Activated T-cell treated with anti-CD3 and anti-CD28 coated beads, Interleukin-2, amount 50 U/mL, for 48 hours (primary cell): ENCODE measurements at regions not wholly inside any gene's neighbourhood (a gene's known extent, or its start where the extent isn't known, plus 50 kb on each side); places are given as distances from the start of the nearest gene placed in this dataset.

Source experiments
- DNase-seq, 2 experiments: peaks; one replicate each; pipeline ENCODE4 v3.0.0-alpha.2; 2020

- DNase-seq: no peak
These were observed 267.1 kb downstream of the NSG2 start for GRCh38 chr5:174312641-174313040.

DNA sequence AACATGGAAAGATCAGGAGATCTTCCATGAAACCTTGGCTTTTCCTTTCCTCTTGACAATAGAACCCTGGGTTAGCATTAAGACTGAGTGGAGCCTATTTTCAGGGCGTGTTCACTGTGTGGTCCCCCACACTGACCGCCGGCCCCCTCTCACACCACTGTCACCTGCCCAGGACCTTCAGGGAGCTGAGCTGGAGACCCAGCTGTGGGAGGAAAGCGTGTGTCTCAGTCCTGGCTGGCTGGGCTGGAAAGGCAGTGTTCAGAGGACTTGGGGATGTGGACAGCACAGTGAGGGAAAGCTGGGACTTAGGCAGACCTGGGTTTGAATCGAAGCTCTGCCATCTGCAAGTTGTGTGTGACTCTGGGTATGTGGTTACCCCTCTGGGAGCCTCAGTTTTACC is 268.1 kb downstream of the NSG2 start:
- no peak for DNase-seq

GRCh38 chr5:174314261-174314660 is 268.8 kb downstream of the NSG2 start:
- no peak for DNase-seq

DNA sequence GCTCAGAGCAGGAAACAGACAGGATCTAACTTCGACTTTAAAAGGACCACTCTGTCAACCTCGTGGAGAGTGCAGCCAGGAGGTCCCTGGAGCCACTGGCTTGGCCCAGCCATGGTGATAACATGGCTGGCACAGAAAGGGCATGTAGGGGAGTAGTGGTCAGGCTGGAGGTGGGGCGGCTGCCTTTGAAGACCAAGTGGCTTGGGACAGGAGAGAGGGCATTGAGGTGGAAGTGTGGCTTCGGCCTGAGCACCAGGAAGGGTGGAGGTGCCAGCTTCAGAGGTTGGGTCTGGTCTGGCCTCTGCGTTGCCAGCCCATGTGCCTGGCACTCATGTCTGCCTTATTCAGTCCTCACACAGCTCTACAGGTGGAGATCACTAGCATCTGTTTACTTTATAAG is 270.0 kb downstream of the NSG2 start:
- no peak for DNase-seq

DNA sequence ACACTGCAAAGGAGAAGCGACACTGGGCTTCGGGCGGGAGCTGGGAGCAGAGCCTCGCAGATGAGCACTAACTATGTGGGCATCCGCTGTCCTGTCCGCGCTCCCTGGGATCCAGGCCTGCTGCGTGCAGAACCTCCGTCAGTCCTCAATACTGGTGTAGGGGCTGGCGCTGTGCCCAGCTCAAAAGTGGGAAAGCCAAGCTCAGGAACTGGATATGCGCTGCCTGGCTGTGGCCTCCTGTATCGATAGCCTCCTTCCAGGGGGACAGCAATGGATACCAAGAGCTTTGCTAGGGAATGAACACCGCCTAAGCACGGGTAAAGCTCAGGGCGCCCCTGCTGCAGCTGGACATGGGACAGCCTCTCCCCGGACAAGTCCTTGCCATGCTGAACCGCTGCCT is 270.4 kb downstream of the NSG2 start:
- no peak for DNase-seq

DNA sequence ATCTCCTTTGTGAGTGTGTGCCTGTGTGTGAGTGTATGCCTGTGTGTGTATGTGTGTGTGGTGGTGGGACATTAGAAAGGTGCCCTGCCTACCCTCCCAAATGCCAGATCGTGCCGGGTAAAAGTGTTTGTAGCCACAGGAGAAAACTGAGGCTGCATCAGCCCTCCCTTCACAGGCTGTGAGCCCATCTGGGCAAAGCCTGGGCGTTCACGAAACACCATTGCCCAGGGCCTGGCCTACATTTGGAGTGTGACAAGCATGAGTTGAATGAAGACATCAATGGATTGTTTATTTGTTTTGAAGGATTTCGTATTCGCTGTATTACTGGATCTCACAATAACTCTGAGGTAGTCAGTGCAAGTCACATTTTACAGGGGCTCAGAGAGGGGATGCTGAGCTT is 270.8 kb downstream of the NSG2 start:
- no peak for DNase-seq

DNA sequence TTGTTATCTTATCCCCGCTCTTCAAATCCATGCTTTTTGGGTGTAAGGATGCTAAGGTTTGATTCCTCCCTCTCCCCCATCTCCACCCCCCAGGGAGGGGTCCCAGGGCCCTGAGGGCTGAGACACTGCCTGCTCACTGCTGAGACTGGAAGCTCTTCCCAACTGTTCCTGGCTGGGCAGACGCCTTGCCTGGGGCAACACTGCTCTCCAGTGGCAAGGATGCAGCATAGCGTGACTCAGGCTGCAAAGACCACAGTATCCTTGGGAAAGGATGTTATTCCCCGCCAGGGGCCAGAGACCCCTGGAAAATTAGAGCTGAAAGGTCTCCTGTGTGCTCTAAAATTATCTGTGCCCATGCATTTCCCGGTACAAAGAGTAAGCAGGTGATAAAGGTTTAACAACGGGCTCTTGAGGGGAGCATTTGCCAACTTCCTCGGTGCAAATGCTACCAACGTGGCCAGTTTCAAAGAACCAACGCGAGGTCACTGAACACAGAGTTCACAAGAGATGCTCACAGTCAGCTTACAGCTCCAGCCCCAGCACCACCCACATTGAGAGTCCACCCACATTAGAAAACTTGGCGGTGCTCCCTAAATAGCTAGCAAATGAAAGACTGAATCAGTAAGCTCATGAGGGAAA is 271.9 kb downstream of the NSG2 start:
- no peak for DNase-seq

DNA sequence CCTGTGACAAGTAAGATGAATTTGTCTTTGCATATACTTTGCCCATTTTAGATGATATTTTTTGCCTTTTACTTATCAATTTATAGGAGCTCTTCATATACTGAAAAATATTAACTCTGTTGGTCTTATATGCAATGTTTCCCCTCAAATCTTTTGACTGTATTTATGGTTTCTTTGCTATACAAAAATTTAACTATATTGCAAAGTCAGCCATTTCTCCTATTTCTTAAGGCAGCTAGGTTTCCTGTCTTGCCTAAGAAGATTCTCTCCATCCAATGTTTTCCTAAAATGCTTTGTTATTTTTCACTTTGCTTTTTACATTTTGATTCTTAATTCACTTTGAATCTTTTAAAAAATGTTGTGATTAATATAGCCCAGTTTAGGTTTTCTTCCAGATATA is 273.1 kb downstream of the NSG2 start:
- no peak for DNase-seq

- DNase-seq: no peak
These were observed 274.0 kb downstream of the NSG2 start for GRCh38 chr5:174319551-174319950.

GRCh38 chr5:174320051-174320450 is 274.5 kb downstream of the NSG2 start:
- no peak for DNase-seq

DNA sequence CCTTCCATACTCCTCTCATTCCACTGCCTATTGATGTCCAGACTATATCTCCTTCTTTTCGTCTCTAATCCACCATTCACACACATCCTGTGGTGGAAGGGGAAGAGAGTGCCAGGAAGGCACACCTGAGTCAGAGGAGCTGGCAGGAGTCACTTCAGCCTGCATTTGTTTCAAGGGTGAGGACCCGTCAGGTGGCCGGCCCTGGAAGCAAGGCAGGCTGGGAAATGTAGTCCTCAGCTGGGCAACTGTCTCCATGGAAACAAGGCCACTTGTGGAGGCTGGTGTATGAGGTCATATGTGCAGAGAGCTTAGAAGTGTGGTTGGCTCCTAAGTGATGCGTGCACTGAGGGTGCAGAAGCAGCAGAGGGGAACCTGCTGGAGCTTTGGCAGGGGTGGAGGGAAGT is 278.4 kb downstream of the NSG2 start:
- no peak for DNase-seq

DNA sequence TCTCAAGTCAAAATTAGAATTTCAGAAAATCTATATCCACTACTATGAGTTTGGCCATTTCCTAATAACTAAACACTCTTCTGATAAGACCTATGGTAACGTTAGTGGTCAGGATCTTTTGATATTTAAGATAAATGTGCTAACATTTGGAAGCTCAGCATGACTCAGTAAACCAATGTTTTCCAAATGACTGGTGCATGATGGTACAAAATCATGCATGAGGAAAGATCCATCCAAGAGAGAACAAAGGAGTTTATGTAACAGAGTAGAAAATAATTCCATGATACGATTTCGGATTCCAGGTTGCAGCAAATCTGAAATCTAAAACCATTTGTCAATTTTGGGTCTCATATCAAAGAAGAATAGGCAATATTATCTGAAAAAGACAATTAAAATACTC is 279.2 kb downstream of the NSG2 start:
- no peak for DNase-seq

DNA sequence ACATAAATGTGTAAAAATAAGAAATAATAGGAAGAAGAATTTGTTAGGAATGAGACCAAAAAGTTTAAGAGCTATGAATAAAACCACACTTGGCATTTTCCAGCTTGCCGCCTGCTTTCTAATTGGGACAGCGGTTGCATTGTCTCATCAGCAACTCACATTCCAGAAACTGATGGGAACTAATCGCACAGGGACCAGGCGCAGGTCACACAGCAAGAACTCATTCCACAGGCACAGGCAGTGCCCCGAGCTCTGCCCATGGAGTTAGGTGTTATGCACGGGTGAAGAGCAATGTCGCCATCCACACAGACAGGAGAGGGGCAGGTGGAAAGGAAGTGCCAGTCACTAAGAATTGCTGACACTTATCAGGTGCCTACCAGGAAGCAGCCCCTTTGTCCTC is 279.9 kb downstream of the NSG2 start:
- DNase-seq: no peak

GRCh38 chr5:174325961-174326360 is 280.5 kb downstream of the NSG2 start:
- no peak for DNase-seq

GRCh38 chr5:174326372-174326771 is 280.9 kb downstream of the NSG2 start:
- DNase-seq: no peak

GRCh38 chr5:174327317-174327864 is 281.9 kb downstream of the NSG2 start:
- peak; percentile 58 to 69 for DNase-seq

DNA sequence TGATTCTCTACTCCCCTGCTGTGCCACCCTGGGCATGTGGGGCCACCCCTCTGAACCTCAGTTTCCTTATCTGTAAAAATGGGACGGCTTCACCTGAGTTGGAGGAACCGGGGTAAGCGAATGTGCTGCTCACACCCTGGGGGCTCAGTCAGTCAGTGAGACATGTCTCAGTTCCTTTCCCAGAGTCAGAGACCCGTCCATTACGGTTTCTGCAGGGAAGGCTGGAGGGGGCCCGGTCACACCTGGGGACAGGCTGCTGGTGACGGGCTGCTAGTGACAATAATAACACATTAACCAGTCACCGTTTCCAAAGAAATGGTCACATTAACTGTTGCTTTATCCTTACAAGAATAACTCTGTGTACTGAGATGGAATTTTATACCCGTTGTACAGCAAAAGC is 282.4 kb downstream of the NSG2 start:
- no peak for DNase-seq

- no peak for DNase-seq
These were observed 283.3 kb downstream of the NSG2 start for GRCh38 chr5:174328631-174329299.

DNA sequence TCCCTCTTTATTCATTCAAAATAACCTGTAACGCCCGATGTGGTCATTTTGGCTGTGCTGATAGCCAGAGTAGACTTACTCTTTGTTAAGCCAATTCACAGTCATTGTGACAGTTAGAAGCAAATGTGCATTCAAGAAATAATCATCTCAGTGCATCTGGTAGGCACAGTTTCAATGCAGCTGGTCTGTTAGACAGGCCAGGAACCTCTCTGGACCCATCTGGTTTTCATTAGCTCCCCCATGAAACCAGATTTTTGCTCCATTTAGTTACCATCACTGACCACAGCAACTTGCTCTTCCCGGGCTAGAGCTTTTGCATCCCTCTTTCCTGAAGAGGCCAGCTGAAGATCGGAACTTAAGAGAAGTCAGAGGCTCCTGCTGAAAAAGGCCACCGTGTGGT is 284.2 kb downstream of the NSG2 start:
- DNase-seq: no peak

- no peak for DNase-seq
These were observed 290.3 kb downstream of the NSG2 start for GRCh38 chr5:174335682-174336364.

DNA sequence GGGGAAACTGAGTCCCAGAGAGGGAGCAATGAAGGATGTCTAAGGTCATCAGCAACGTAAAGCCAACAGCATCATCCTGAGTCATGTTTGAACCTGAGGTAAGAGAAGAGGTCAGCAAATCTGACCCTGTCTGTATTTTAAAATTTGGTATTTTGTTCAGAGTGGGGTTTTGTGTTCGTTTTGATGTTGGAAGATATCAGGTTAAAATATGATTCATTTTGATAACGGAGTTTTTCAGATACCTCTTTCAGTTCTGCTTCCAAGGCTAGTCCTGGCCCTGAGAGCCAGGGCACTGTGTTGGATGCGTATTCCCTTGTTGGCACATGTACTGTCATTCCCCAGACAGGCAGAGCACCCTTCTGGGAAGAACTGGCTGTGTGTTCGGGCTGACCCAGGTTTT is 291.0 kb downstream of the NSG2 start:
- no peak for DNase-seq

DNA sequence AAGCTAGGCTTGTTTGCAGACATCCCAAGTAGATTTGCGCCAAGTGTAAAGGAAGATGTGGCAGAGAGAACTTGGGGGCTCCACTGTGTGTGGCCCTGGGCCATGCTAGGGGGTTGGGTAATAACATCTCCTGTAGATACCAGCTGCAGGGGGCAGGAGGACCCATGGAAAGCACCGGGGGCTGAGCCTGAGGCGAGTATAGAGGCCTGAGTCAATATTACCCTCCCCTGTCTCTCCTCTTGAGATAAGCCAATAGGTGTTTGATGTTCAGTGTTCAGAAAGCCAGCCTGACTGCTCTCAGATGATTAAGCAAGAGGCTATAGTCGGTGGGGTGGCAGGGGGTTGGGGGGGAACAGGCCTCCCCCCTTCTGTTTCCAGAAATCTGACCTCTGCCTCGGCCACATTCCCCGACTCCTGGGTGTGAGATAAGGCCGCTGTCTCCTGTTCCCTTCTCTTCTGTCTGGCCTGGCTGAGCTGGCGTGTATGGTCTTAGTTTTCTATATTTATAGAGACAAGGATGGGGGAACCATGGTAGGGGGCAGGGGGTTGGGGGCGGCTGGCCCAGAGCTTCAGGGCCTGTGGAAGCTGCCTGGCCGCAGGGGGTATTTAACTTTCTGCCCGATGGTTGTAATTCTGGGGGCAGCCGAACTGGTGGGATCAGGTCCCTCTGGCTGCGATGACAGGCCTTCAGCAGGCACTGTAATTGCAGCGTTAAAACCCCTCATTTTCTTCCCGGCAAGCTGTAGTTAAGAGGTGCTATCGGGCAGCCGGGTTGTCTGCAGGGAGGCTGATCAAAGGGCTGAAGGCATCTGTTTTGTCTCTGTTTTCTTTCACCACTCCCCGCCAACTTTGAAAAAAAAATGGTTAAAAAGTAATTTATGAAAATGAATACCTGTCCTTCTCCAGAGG is 292.0 kb downstream of the NSG2 start:
- no peak for DNase-seq
